ENCODE measurements at regions not wholly inside any gene's neighbourhood (a gene's known extent, or its start where the extent isn't known, plus 50 kb on each side); places are given as distances from the start of the nearest gene placed in this dataset.

GRCh38 chr9:118162716-118163115, 458.5 kb downstream of the TLR4 start:
- TF ChIP-seq, protein P1, sequence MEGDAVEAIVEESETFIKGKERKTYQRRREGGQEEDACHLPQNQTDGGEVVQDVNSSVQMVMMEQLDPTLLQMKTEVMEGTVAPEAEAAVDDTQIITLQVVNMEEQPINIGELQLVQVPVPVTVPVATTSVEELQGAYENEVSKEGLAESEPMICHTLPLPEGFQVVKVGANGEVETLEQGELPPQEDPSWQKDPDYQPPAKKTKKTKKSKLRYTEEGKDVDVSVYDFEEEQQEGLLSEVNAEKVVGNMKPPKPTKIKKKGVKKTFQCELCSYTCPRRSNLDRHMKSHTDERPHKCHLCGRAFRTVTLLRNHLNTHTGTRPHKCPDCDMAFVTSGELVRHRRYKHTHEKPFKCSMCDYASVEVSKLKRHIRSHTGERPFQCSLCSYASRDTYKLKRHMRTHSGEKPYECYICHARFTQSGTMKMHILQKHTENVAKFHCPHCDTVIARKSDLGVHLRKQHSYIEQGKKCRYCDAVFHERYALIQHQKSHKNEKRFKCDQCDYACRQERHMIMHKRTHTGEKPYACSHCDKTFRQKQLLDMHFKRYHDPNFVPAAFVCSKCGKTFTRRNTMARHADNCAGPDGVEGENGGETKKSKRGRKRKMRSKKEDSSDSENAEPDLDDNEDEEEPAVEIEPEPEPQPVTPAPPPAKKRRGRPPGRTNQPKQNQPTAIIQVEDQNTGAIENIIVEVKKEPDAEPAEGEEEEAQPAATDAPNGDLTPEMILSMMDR (IDR thresholded peaks at IDR 0.05; ENCODE audit: low read depth, low read length, missing control alignments): no peak
- in situ Hi-C loops (cut with HindIII; ENCODE audit: low sequenced_read_pairs): loop anchor here (25.0 kb wide), 1 partner anchor 525 kb away; no protein-coding TSS in a partner anchor
- DNase-seq (ENCODE audit: low read depth): no peak
- no peak overlapping the region for H3K4me3 ChIP-seq (ENCODE audit: low read depth, low read length)

DNA sequence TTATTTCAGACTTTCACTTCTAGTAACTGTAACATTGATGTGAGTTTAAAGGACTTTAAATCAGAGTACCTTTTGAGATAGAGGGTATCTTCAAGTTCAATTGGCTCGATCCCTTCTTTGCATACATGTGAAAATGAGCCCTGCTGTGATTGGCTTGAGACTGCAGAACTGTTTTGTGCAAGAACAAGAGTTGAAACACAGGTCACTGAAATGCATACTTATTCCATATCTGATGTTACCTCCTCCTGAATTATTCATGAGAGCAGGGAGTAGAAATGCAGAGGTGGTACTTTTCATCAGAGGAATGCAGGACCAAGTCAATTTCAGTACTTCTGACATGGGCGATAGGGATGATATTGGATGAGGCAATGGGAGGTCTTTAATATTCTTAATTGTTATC, 459.5 kb downstream of the TLR4 start:
- DNase-seq (ENCODE audit: low read depth): no peak
- in situ Hi-C loops (cut with HindIII; ENCODE audit: low sequenced_read_pairs): loop anchor here (25.0 kb wide), 1 partner anchor 526 kb away; no protein-coding TSS in a partner anchor
- H3K4me3 ChIP-seq (ENCODE audit: low read depth, low read length): no peak overlapping the region
- TF ChIP-seq, protein P1 (IDR thresholded peaks at IDR 0.05; ENCODE audit: low read depth, low read length, missing control alignments): no peak

GRCh38 chr9:118165451-118165850, 461.2 kb downstream of the TLR4 start:
- in situ Hi-C loops (cut with HindIII; ENCODE audit: low sequenced_read_pairs): loop anchor here (25.0 kb wide), 1 partner anchor 528 kb away; no protein-coding TSS in a partner anchor
- TF ChIP-seq, protein P1 (IDR thresholded peaks at IDR 0.05; ENCODE audit: low read depth, low read length, missing control alignments): no peak
- no peak overlapping the region for H3K4me3 ChIP-seq (ENCODE audit: low read depth, low read length)
- no peak for DNase-seq (ENCODE audit: low read depth)

DNA sequence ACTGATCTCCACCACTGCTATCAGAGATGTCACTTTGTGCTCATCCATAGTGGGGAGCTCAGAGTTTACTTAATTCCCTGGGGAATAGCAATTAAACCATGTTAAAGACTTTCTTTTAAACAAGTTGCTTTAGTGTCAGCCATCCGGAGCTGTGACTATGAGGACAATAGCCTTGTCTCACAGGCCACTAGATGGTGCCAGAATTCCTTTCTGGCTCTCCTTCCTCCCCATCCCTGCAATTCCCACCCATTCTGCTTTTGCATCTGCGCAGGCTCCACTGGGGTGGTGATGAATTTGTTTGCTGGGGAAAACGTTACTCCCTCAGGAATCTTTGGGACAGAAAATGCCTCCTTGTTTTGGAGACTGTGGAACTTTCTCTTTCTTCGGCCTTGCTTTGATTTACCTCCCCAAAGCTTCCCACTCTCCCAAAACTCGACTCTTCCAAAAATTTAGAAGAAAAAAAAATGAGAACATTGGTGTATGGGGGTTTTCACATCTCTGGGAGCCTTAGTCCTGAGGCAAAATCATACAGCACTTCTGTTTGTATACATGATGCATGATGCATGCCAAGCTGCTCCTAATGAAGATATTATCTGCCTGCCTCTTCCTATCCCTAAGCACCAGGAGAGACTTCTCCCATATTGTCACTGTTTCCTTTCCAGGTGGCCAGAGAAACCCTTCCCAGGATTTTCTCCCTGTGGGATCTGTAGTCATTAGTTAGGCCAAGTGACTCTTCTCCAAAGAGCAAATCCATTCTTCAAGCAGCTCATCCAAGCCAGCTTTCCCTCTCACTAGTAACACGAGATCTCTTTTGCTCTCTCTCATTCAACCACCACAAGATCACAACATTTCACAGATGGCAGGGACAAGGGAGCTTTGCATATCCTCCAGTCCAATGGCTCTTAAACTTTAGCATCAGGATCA, 466.1 kb downstream of the TLR4 start:
- in situ Hi-C loops (cut with HindIII; ENCODE audit: low sequenced_read_pairs): loop anchor here (25.0 kb wide), 1 partner anchor 533 kb away; no protein-coding TSS in a partner anchor
- DNase-seq (ENCODE audit: low read depth): peak; percentile 34
- TF ChIP-seq, protein P1 (IDR thresholded peaks at IDR 0.05; ENCODE audit: low read depth, low read length, missing control alignments): peak; percentile 85
- no peak overlapping the region for H3K4me3 ChIP-seq (ENCODE audit: low read depth, low read length)

GRCh38 chr9:118177241-118177640, 473.0 kb downstream of the TLR4 start:
- TF ChIP-seq, protein P1 (IDR thresholded peaks at IDR 0.05; ENCODE audit: low read depth, low read length, missing control alignments): no peak
- no peak overlapping the region for H3K4me3 ChIP-seq (ENCODE audit: low read depth, low read length)
- in situ Hi-C loops (cut with HindIII; ENCODE audit: low sequenced_read_pairs): no loop called here
- no peak for DNase-seq (ENCODE audit: low read depth)

- no peak overlapping the region for H3K4me3 ChIP-seq (ENCODE audit: low read depth, low read length)
- TF ChIP-seq, protein P1 (IDR thresholded peaks at IDR 0.05; ENCODE audit: low read depth, low read length, missing control alignments): no peak
- DNase-seq (ENCODE audit: low read depth): no peak
- in situ Hi-C loops (cut with HindIII; ENCODE audit: low sequenced_read_pairs): no loop called here
Observed at GRCh38 chr9:118183576-118183975, 479.4 kb downstream of the TLR4 start.
